H1 (cell line): ENCODE measurements at regions not wholly inside any gene's neighbourhood (a gene's known extent, or its start where the extent isn't known, plus 50 kb on each side); places are given as distances from the start of the nearest gene placed in this dataset.

Experiments used
- ATF3 ChIP-seq: IDR thresholded peaks from 2 replicates; pipeline ENCODE4 v1.6.1; 2011; ENCODE audit warnings: low read depth, mild to moderate bottlenecking, low read length; ENCODE audit not compliant: insufficient read depth
- CBX8 ChIP-seq: fragments of 300-800, 300-1000 bp; sonication (generic); IDR thresholded peaks from 2 replicates; pipeline ENCODE4 v1.7.1; 2016; ENCODE audit warnings: low read depth, low read length, borderline replicate concordance
- CEBPB ChIP-seq: IDR thresholded peaks from 2 replicates; pipeline ENCODE4 v1.6.1; 2012; ENCODE audit warnings: low read depth, low read length
- CHD1 ChIP-seq: IDR thresholded peaks from 2 replicates; pipeline ENCODE4 v1.6.1; 2012; ENCODE audit warnings: low read depth, low read length, improper control_type of control experiment
- EZH2 ChIP-seq: fragments of 200-600 bp; sonication (generic); IDR thresholded peaks from 2 replicates; pipeline ENCODE4 v1.7.1; 2012; ENCODE audit warnings: low read depth, mild to moderate bottlenecking, moderate library complexity, low read length, inconsistent platforms; ENCODE audit not compliant: severe bottlenecking
- FOSL1 ChIP-seq: IDR thresholded peaks from 2 replicates; pipeline ENCODE4 v1.6.1; 2011; ENCODE audit warnings: mild to moderate bottlenecking, low read depth, low read length, moderate library complexity; ENCODE audit not compliant: insufficient read depth
- GABPA ChIP-seq: IDR thresholded peaks from 2 replicates; pipeline ENCODE4 v1.6.1; 2011; ENCODE audit warnings: mild to moderate bottlenecking, low read length, moderate library complexity, borderline replicate concordance; ENCODE audit not compliant: insufficient read depth
- JUN ChIP-seq: IDR thresholded peaks from 2 replicates; pipeline ENCODE4 v1.6.1; 2011; ENCODE audit warnings: low read depth, mild to moderate bottlenecking, improper control_type of control experiment, low read length
- KDM5A ChIP-seq: fragments of 200-600 bp; IDR thresholded peaks from 2 replicates; pipeline ENCODE4 v1.7.1; 2012; ENCODE audit warnings: mild to moderate bottlenecking, low read length, inconsistent platforms, mixed read lengths
- NRF1 ChIP-seq: IDR thresholded peaks from 2 replicates; pipeline ENCODE4 v1.6.1; 2011; ENCODE audit warnings: mild to moderate bottlenecking, low read depth, low read length, improper control_type of control experiment
- POLR2A ChIP-seq, 2 experiments: IDR thresholded peaks; 1 replicate in 1 of 2; 2 replicates in 1 of 2; pipeline ENCODE4 v1.6.1; 2011; ENCODE audit warnings: low read depth in 2 of 2, low read length in 2 of 2, mild to moderate bottlenecking in 2 of 2; ENCODE audit errors: control extremely low read depth in 1 of 2
- RAD21 ChIP-seq, 2 experiments: IDR thresholded peaks in 1 of 2; conservative IDR thresholded peaks in 1 of 2; 2 replicates each; pipeline ENCODE4 v1.6.1; 2011; ENCODE audit warnings: low read depth in 2 of 2, low read length in 2 of 2, improper control_type of control experiment in 1 of 2, inconsistent platforms in 1 of 2, mild to moderate bottlenecking in 1 of 2, moderate library complexity in 1 of 2
- RBBP5 ChIP-seq: IDR thresholded peaks from 2 replicates; pipeline ENCODE4 v1.7.1; 2012; ENCODE audit warnings: low read depth, mild to moderate bottlenecking, inconsistent platforms, low read length, moderate library complexity, borderline replicate concordance
- RNF2 ChIP-seq: fragments of 200-900, 300-1000 bp; sonication (generic); IDR thresholded peaks from 2 replicates; pipeline ENCODE4 v1.7.1; 2016; ENCODE audit warnings: borderline replicate concordance, low read depth, mild to moderate bottlenecking, antibody characterized with exemption, low read length; ENCODE audit not compliant: poor library complexity, severe bottlenecking; ENCODE audit errors: missing control alignments
- RXRA ChIP-seq: IDR thresholded peaks from 2 replicates; pipeline ENCODE4 v1.6.1; 2011; ENCODE audit warnings: low read depth, mild to moderate bottlenecking, low read length, moderate library complexity; ENCODE audit not compliant: insufficient read depth
- SIRT6 ChIP-seq: IDR thresholded peaks from one replicate; pipeline ENCODE4 v1.7.1; 2012; ENCODE audit warnings: low read length, inconsistent platforms
- SP2 ChIP-seq: IDR thresholded peaks from 2 replicates; pipeline ENCODE4 v1.6.1; 2012; ENCODE audit warnings: mild to moderate bottlenecking, low read length, inconsistent platforms
- SUZ12 ChIP-seq: fragments of 200-600 bp; sonication (generic); IDR thresholded peaks from 2 replicates; pipeline ENCODE4 v1.6.1; 2012; ENCODE audit warnings: mild to moderate bottlenecking, inconsistent platforms, low read length, moderate library complexity, mixed read lengths
- TF ChIP-seq, protein P1 (sequence below): IDR thresholded peaks from 2 replicates; pipeline ENCODE4 v1.6.1; 2012; ENCODE audit warnings: low read length, inconsistent platforms

DNA sequence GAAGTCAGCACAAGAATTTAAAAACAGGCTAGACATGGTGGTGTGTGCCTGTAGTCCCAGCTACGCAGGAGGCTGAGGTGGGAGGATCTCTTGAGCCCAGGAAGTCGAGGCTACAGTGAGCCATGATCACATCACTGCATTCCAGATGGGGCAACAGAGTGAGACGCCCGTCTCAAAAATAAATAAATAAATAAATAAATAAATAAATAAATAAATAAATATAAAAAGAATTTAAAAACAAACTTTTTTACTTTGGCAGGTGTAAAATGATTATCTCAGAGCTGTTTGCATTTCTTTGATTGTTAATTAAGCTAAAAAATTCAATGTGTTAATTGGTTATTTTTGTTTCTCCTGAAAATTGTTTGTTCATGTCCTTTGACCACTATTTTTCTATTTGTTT is 97.5 kb upstream of the RPS6KA3 start (continued):
- TF ChIP-seq RXRA (no peak), NRF1 (no peak), POLR2A (IDR thresholded peaks at IDR 0.05; ENCODE audit: control extremely low read depth in 1 of 2, low read depth in 2 of 2, low read length in 2 of 2) (no peak), KDM5A (no peak), RBBP5 (no peak), RNF2 (no peak), SUZ12 (no peak), JUN (no peak), CEBPB (no peak), SIRT6 (no peak), CHD1 (no peak), EZH2 (no peak), CBX8 (no peak), ATF3 (no peak), RAD21 (IDR thresholded peaks at IDR 0.05 in 1 of 2, conservative IDR thresholded peaks at IDR 0.05 in 1 of 2; ENCODE audit: low read depth in 2 of 2, low read length in 2 of 2) (no peak), FOSL1 (no peak), GABPA (no peak), SP2 (no peak)
- TF ChIP-seq, protein P1, sequence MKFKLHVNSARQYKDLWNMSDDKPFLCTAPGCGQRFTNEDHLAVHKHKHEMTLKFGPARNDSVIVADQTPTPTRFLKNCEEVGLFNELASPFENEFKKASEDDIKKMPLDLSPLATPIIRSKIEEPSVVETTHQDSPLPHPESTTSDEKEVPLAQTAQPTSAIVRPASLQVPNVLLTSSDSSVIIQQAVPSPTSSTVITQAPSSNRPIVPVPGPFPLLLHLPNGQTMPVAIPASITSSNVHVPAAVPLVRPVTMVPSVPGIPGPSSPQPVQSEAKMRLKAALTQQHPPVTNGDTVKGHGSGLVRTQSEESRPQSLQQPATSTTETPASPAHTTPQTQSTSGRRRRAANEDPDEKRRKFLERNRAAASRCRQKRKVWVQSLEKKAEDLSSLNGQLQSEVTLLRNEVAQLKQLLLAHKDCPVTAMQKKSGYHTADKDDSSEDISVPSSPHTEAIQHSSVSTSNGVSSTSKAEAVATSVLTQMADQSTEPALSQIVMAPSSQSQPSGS, result no peak
